Stomach (tissue), 4 donors: ENCODE measurements at regions not wholly inside any gene's neighbourhood (a gene's known extent, or its start where the extent isn't known, plus 50 kb on each side); places are given as distances from the start of the nearest gene placed in this dataset.

ENCODE experiments used
- CTCF ChIP-seq, 7 experiments: fragments of 450-650 bp in 4 of 7; fragments of 200-600 bp in 3 of 7; sonication (generic) in 3 of 7; IDR thresholded peaks; one replicate each; pipeline ENCODE4 v1.5.1; 2016 to 2019; ENCODE audit warnings: antibody characterized with exemption in 7 of 7, control low read depth in 2 of 7, mild to moderate bottlenecking in 1 of 7
- EP300 ChIP-seq: sonication (generic); formaldehyde crosslinking; IDR thresholded peaks from one replicate; pipeline ENCODE4 v1.6.1; 2017; ENCODE audit warnings: antibody characterized with exemption
- POLR2A ChIP-seq, 4 donors: fragments of 450-650 bp; IDR thresholded peaks; one replicate each; pipeline ENCODE4 v1.6.1; 2016; ENCODE audit warnings: antibody characterized with exemption in 4 of 4, control low read depth in 2 of 4, mild to moderate bottlenecking in 1 of 4, moderate library complexity in 1 of 4
- POLR2AphosphoS5 ChIP-seq, 3 donors: sonication (generic); formaldehyde crosslinking; IDR thresholded peaks; one replicate each; pipeline ENCODE4 v1.6.1; 2016; ENCODE audit warnings: antibody characterized with exemption in 3 of 3

GRCh38 chr9:102202126-102202525, 463.7 kb upstream of the GRIN3A start:
- TF ChIP-seq POLR2AphosphoS5 (IDR thresholded peaks at IDR 0.05) (no peak), CTCF (IDR thresholded peaks at IDR 0.05) (no peak), EP300 (no peak), POLR2A (IDR thresholded peaks at IDR 0.05) (no peak)
